Liver (tissue), 8 donors: ENCODE measurements at regions not wholly inside any gene's neighbourhood (a gene's known extent, or its start where the extent isn't known, plus 50 kb on each side); places are given as distances from the start of the nearest gene placed in this dataset.

Experiments
- DNase-seq: peaks from one replicate; pipeline ENCODE4 v3.0.0-alpha.2; 2017; ENCODE audit warnings: low spot score
- H3K27ac ChIP-seq, 2 donors: one replicate each; pipeline ENCODE4 v1.7.0; 2013; ENCODE audit warnings: inconsistent platforms in 2 of 2, low read length in 2 of 2, control low read depth in 1 of 2, low read depth in 1 of 2, mild to moderate bottlenecking in 1 of 2
- H3K27me3 ChIP-seq, 4 donors: one replicate each; pipeline versions ENCODE4 v1.6.1 to v1.7.0; 2013; ENCODE audit warnings: low read length in 3 of 4, inconsistent platforms in 1 of 4, mild to moderate bottlenecking in 1 of 4, moderate library complexity in 1 of 4; ENCODE audit not compliant: control insufficient read depth in 4 of 4, insufficient read depth in 4 of 4
- H3K36me3 ChIP-seq, 4 donors: one replicate each; pipeline versions ENCODE4 v1.6.1 to v1.7.0; 2013; ENCODE audit warnings: low read length in 3 of 4, mild to moderate bottlenecking in 3 of 4, low read depth in 1 of 4, moderate library complexity in 1 of 4; ENCODE audit not compliant: control insufficient read depth in 4 of 4, insufficient read depth in 3 of 4
- H3K4me1 ChIP-seq, 4 donors: one replicate each; pipeline versions ENCODE4 v1.6.1 to v1.7.0; 2013; ENCODE audit warnings: low read length in 3 of 4, mild to moderate bottlenecking in 3 of 4, moderate library complexity in 1 of 4; ENCODE audit not compliant: control insufficient read depth in 4 of 4, insufficient read depth in 4 of 4
- H3K4me3 ChIP-seq, 3 donors: one replicate each; pipeline versions ENCODE4 v1.6.1 to v1.7.0; 2013; ENCODE audit warnings: low read length in 3 of 3, control low read depth in 1 of 3, low read depth in 1 of 3, mild to moderate bottlenecking in 1 of 3
- H3K9ac ChIP-seq, 2 donors: one replicate each; pipeline ENCODE4 v1.7.0; 2013; ENCODE audit warnings: low read length in 2 of 2, mild to moderate bottlenecking in 2 of 2, moderate library complexity in 2 of 2, control low read depth in 1 of 2, low read depth in 1 of 2
- H3K9me3 ChIP-seq, 4 donors: one replicate each; pipeline versions ENCODE4 v1.6.1 to v1.7.0; 2013; ENCODE audit warnings: low read length in 3 of 4; ENCODE audit not compliant: control insufficient read depth in 4 of 4
- ATF3 ChIP-seq: IDR thresholded peaks from 2 replicates; pipeline ENCODE4 v1.6.1; 2016; ENCODE audit warnings: antibody characterized with exemption
- CTCF ChIP-seq: fragments of 150-350 bp; IDR thresholded peaks from 2 replicates; pipeline ENCODE4 v1.5.1; 2017; ENCODE audit warnings: improper control_type of control experiment, low read depth, low read length; ENCODE audit not compliant: missing input control
- EGR1 ChIP-seq, 2 donors: IDR thresholded peaks; 2 replicates each; pipeline ENCODE4 v1.6.1; 2016 to 2018; ENCODE audit warnings: antibody characterized with exemption in 2 of 2, low read depth in 2 of 2
- FOXA2 ChIP-seq: IDR thresholded peaks from 2 replicates; pipeline ENCODE4 v1.6.1; 2016; ENCODE audit warnings: antibody characterized with exemption
- GABPA ChIP-seq, 2 donors: IDR thresholded peaks in 1 of 2; conservative IDR thresholded peaks in 1 of 2; 2 replicates each; pipeline ENCODE4 v1.6.1; 2016; ENCODE audit warnings: antibody characterized with exemption in 2 of 2, mild to moderate bottlenecking in 1 of 2, moderate library complexity in 1 of 2
- HNF4A ChIP-seq, 2 donors: conservative IDR thresholded peaks; 2 replicates each; pipeline ENCODE4 v1.6.1; 2016; ENCODE audit warnings: antibody characterized with exemption in 2 of 2, mild to moderate bottlenecking in 2 of 2
- HNF4G ChIP-seq: IDR thresholded peaks from 2 replicates; pipeline ENCODE4 v1.6.1; 2016; ENCODE audit warnings: antibody characterized with exemption
- JUND ChIP-seq, 2 donors: IDR thresholded peaks; 2 replicates each; pipeline ENCODE4 v1.6.1; 2016; ENCODE audit warnings: antibody characterized with exemption in 2 of 2
- MAX ChIP-seq: IDR thresholded peaks from 2 replicates; pipeline ENCODE4 v1.6.1; 2016; ENCODE audit warnings: antibody characterized with exemption
- NR2F2 ChIP-seq: IDR thresholded peaks from 2 replicates; pipeline ENCODE4 v1.6.1; 2016; ENCODE audit warnings: antibody characterized with exemption
- RAD21 ChIP-seq, 2 donors: IDR thresholded peaks; 2 replicates each; pipeline ENCODE4 v1.6.1; 2016; ENCODE audit warnings: antibody characterized with exemption in 2 of 2, mild to moderate bottlenecking in 2 of 2
- REST ChIP-seq: IDR thresholded peaks from 2 replicates; pipeline ENCODE4 v1.6.1; 2016; ENCODE audit warnings: antibody characterized with exemption, mild to moderate bottlenecking
- RXRA ChIP-seq, 2 donors: IDR thresholded peaks; 2 replicates each; pipeline ENCODE4 v1.6.1; 2017 to 2018; ENCODE audit warnings: antibody characterized with exemption in 2 of 2, mild to moderate bottlenecking in 1 of 2
- SP1 ChIP-seq: IDR thresholded peaks from 2 replicates; pipeline ENCODE4 v1.6.1; 2018; ENCODE audit warnings: antibody characterized with exemption, mild to moderate bottlenecking
- TAF1 ChIP-seq: conservative IDR thresholded peaks from 2 replicates; pipeline ENCODE4 v1.6.1; 2016; ENCODE audit warnings: antibody characterized with exemption, mild to moderate bottlenecking
- YY1 ChIP-seq: IDR thresholded peaks from 2 replicates; pipeline ENCODE4 v1.6.1; 2016; ENCODE audit warnings: antibody characterized with exemption, mild to moderate bottlenecking
- ZBTB33 ChIP-seq: IDR thresholded peaks from 2 replicates; pipeline ENCODE4 v1.6.1; 2016; ENCODE audit warnings: antibody characterized with exemption
- WGBS: extraction: QIAGEN DNeasy Blood & Tissue Kit; methylation state at CpG from one replicate; pipeline ENCODE4 v1.1.7; 2013; 5-methylcytosine and 5-hydroxymethylcytosine counted together
- donor health status: healthy.
- donor health status: healthy.
- donor health status: healthy.
- donor health status: healthy.
- donor health status: healthy.

- Histone ChIP-seq H3K9me3 (no peaks in the 10 kb centered on the region), H3K4me1 (no peaks in the 10 kb centered on the region), H3K27ac (no peak overlapping the region), H3K36me3 (no peaks in the 10 kb centered on the region), H3K27me3 (no peaks in the 10 kb centered on the region), H3K9ac (no peak overlapping the region), H3K4me3 (no peak overlapping the region)
- WGBS: 94% methylated on average over 4 of the region's 4 CpGs
- no peak for DNase-seq
- TF ChIP-seq TAF1 (no peak), HNF4G (no peak), JUND (IDR thresholded peaks at IDR 0.05) (no peak), RAD21 (IDR thresholded peaks at IDR 0.05) (no peak), EGR1 (IDR thresholded peaks at IDR 0.05; ENCODE audit: low read depth in 2 of 2) (no peak), CTCF (no peak), GABPA (IDR thresholded peaks at IDR 0.05 in 1 of 2, conservative IDR thresholded peaks at IDR 0.05 in 1 of 2) (no peak), NR2F2 (no peak), ATF3 (no peak), MAX (no peak)
These were observed 328.8 kb upstream of the MANEA start for GRCh38 chr6:95248499-95248898.

- no peak for TF ChIP-seq EGR1 (IDR thresholded peaks at IDR 0.05; ENCODE audit: low read depth in 2 of 2)
- TF ChIP-seq GABPA (IDR thresholded peaks at IDR 0.05 in 1 of 2, conservative IDR thresholded peaks at IDR 0.05 in 1 of 2): no peak
- no peak for TF ChIP-seq ATF3
- no peak for TF ChIP-seq HNF4A (conservative IDR thresholded peaks at IDR 0.05)
- no peak for TF ChIP-seq RXRA (IDR thresholded peaks at IDR 0.05)
- Histone ChIP-seq H3K36me3 (no peaks in the 10 kb centered on the region), H3K27me3 (no peaks in the 10 kb centered on the region), H3K9ac (no peak overlapping the region), H3K4me1 (no peaks in the 10 kb centered on the region), H3K4me3 (no peak overlapping the region), H3K9me3 (no peaks in the 10 kb centered on the region), H3K27ac (no peak overlapping the region)
- DNase-seq: no peak
These were observed 328.2 kb upstream of the MANEA start for GRCh38 chr6:95249175-95249574.

- Histone ChIP-seq H3K4me3 (no peak overlapping the region), H3K9me3 (no peaks in the 10 kb centered on the region), H3K27me3 (no peaks in the 10 kb centered on the region), H3K4me1 (no peaks in the 10 kb centered on the region), H3K27ac (no peak overlapping the region), H3K36me3 (no peaks in the 10 kb centered on the region), H3K9ac (no peak overlapping the region)
- TF ChIP-seq SP1 (no peak), ZBTB33 (no peak), RXRA (IDR thresholded peaks at IDR 0.05) (no peak), RAD21 (IDR thresholded peaks at IDR 0.05) (no peak), HNF4A (conservative IDR thresholded peaks at IDR 0.05) (no peak), NR2F2 (no peak), YY1 (no peak), REST (no peak), GABPA (IDR thresholded peaks at IDR 0.05 in 1 of 2, conservative IDR thresholded peaks at IDR 0.05 in 1 of 2) (no peak), JUND (IDR thresholded peaks at IDR 0.05) (no peak), FOXA2 (no peak)
- 61% methylated on average over 2 of the region's 2 CpGs for whole genome bisulfite sequencing
- DNase-seq: no peak
These were observed 327.7 kb upstream of the MANEA start for GRCh38 chr6:95249661-95250060.
